HG02870 (cell line): ENCODE measurements at regions not wholly inside any gene's neighbourhood (a gene's known extent, or its start where the extent isn't known, plus 50 kb on each side); places are given as distances from the start of the nearest gene placed in this dataset.
"Not testable (repeated sequence)": the region's sequence is repeated elsewhere in the genome, so short reads cannot be mapped to it uniquely, and the experiment has no call there.

Experiments used
- ATAC-seq: cut with Tn5 transposase; IDR thresholded peaks from one replicate; pipeline ENCODE4 v1.9.1; 2021; ENCODE audit warnings: mild to moderate bottlenecking, moderate library complexity; ENCODE audit not compliant: unreplicated experiment

GRCh38 chr5:100693481-100693880 is 158.3 kb downstream of the FAM174A start:
- no peak for ATAC-seq

- no peak for ATAC-seq
These were observed 158.9 kb downstream of the FAM174A start for GRCh38 chr5:100694100-100694499.

DNA sequence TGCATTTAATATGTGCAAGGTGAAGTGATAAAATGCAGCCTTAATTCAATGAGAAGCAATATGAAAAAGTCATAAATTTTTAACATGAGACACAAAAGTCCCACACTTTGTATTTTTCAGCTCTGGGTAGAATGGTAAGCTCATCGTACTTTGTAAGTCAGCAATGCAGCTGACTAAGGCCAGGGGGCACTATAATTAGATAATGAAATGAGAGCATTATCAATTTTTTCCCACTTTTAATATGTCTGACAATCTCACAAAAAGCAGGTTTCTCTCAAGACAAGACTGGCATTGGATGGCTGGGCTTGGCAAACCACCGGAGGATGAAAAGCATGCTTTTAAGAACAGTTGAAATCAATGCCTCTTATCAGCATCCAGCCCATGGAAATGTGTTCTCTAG is 162.8 kb downstream of the FAM174A start:
- ATAC-seq: no peak

- no peak for ATAC-seq
These were observed 171.6 kb downstream of the FAM174A start for GRCh38 chr5:100706776-100707175.

DNA sequence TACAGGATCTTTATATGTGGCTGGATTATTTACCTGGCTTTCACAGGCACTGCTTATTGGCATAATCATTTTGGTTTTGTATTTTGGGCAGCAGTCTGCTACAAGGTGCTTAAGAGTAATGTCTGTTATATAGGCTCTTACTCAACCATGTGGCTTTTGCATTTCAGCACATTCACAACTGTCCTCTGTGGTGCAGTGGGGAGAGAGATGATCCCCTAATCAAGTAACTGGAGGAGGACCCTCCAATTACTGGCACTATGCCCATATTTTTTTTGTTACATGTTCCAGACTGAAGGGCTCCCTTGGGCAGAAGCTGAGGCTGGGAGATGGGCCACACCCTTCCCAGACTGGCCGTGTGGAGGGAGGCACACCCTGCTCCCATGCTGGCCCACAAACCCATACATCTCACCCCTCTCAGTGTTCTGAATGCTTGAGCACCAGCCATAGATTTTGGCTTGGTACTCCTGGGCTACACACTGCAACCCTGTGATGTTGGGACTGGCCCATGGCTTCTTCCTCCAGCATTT is 173.5 kb downstream of the FAM174A start:
- no peak for ATAC-seq

DNA sequence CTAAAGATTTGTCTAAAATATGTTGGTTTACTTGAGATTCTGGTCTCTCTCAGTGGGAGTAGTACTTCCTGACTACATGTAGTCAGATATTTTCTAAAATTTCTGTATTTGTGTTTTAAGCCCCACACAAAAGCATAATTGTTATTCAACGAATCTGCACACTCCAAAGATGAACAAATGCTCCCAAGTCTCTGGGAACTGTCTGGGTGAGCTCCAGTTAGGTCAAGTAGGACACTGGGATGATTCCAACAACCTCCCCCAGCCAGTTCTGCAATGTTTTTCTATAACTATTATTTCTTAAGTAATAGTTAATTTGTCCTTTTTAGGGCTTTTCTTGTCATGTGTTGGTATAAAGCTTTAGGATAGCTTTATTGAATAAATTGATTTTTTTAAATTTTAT is 174.6 kb downstream of the FAM174A start:
- no peak for ATAC-seq

GRCh38 chr5:100714780-100715179 is 179.6 kb downstream of the FAM174A start:
- not testable (repeated sequence) for ATAC-seq

GRCh38 chr5:100722657-100723056 is 180.4 kb downstream of the ST8SIA4 start:
- ATAC-seq: no peak

- no peak for ATAC-seq
These were observed 179.9 kb downstream of the ST8SIA4 start for GRCh38 chr5:100723229-100723628.

GRCh38 chr5:100726116-100726515 is 177.0 kb downstream of the ST8SIA4 start:
- no peak for ATAC-seq

GRCh38 chr5:100731768-100732167 is 171.3 kb downstream of the ST8SIA4 start:
- ATAC-seq: peak; percentile 98

- ATAC-seq: peak; percentile 95
These were observed 156.4 kb downstream of the ST8SIA4 start for GRCh38 chr5:100746730-100747129.

DNA sequence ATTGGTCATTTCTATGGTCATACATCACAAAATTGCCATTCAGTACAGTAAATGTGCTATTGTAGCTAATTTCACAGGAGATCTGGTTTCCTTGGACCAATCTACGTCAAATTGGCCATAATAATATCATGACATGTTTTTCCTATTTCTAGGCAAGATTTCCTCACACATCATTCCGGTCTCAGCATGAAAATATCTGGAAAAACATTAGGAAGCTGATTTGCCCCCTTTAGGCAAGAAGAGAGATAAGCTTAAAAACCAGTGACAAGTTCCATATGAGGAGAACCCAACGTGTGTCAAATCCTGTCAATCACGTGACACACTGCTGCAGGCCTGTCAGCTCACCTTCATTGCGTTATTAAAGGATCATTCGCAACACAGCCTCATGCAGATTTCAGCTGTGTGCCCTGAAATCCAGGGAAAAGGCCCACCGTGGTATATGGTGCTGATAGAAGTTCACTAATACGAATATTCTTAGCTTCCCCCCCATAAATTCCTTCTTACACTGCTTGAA is 153.3 kb downstream of the ST8SIA4 start:
- ATAC-seq: no peak

GRCh38 chr5:100755435-100755834 is 147.6 kb downstream of the ST8SIA4 start:
- ATAC-seq: no peak
